Right ventricle myocardium inferior (tissue), 1 donor: ENCODE measurements at regions not wholly inside any gene's neighbourhood (a gene's known extent, or its start where the extent isn't known, plus 50 kb on each side); places are given as distances from the start of the nearest gene placed in this dataset.

Experiments used
- ATAC-seq: fragments of 200-7000 bp; cut with Tn5 transposase; one replicate; pipeline ENCODE4 v1.9.1; 2020; ENCODE audit warnings: mild to moderate bottlenecking, moderate library complexity
- DNase-seq: peaks from one replicate; pipeline ENCODE4 v3.0.0; 2021; ENCODE audit errors: missing footprints
- intact Hi-C: fragments of 100-400 bp; cut with DNase I; formaldehyde crosslinking; loops from one replicate; pipeline ENCODE4 v1.11.0; 2022
- donor health status: DM: no; HTN: yes; CAD: no; lungs with severe emphysema.

- no peak for ATAC-seq
- intact Hi-C loops: no loop called here
- no peak for DNase-seq
Observed at GRCh38 chr3:72115307-72115706, 330.4 kb upstream of the PROK2 start.

- intact Hi-C loops: no loop called here
- DNase-seq: no peak
- ATAC-seq: peak; percentile 15
Observed at GRCh38 chr3:72114773-72115172, 329.8 kb upstream of the PROK2 start.

- DNase-seq: no peak
- no peak for ATAC-seq
- intact Hi-C loops: no loop called here
Observed at GRCh38 chr3:72113964-72114363, 329.0 kb upstream of the PROK2 start.

GRCh38 chr3:72113564-72113963 is 328.6 kb upstream of the PROK2 start:
- no peak for DNase-seq
- no peak for ATAC-seq
- intact Hi-C loops: no loop called here

- DNase-seq: no peak
- ATAC-seq: no peak
- intact Hi-C loops: no loop called here
Observed at GRCh38 chr3:72112435-72112834, 327.5 kb upstream of the PROK2 start.

GRCh38 chr3:72111265-72112205 is 326.6 kb upstream of the PROK2 start:
- ATAC-seq (no peak), DNase-seq (no peak)
- intact Hi-C loops: no loop called here

- intact Hi-C loops: no loop called here
- ATAC-seq (peak; percentile 16), DNase-seq (no peak)
Observed at GRCh38 chr3:72109327-72110259, 324.6 kb upstream of the PROK2 start.

GRCh38 chr3:72105306-72105705 is 320.4 kb upstream of the PROK2 start:
- no peak for DNase-seq
- ATAC-seq: no peak
- intact Hi-C loops: no loop called here

GRCh38 chr3:72102112-72102616 is 317.2 kb upstream of the PROK2 start:
- DNase-seq: no peak
- ATAC-seq: peak; percentile 60
- intact Hi-C loops: no loop called here

GRCh38 chr3:72101494-72101893 is 316.5 kb upstream of the PROK2 start:
- ATAC-seq (no peak), DNase-seq (no peak)
- intact Hi-C loops: no loop called here

GRCh38 chr3:72100601-72101187 is 315.7 kb upstream of the PROK2 start:
- peak; percentile 85 for ATAC-seq
- peak; percentile 95 for DNase-seq
- intact Hi-C loops: no loop called here

GRCh38 chr3:72100080-72100511 is 315.1 kb upstream of the PROK2 start:
- no peak for ATAC-seq
- intact Hi-C loops: no loop called here
- DNase-seq: no peak

- ATAC-seq (no peak), DNase-seq (no peak)
- intact Hi-C loops: no loop called here
Observed at GRCh38 chr3:72099326-72100079, 314.6 kb upstream of the PROK2 start.

GRCh38 chr3:72097053-72097452 is 312.1 kb upstream of the PROK2 start:
- intact Hi-C loops: no loop called here
- no peak for DNase-seq
- no peak for ATAC-seq

- intact Hi-C loops: no loop called here
- DNase-seq: no peak
- no peak for ATAC-seq
Observed at GRCh38 chr3:72095521-72095920, 310.6 kb upstream of the PROK2 start.

- ATAC-seq: no peak
- intact Hi-C loops: no loop called here
Observed at GRCh38 chr3:72093992-72094334, 309.0 kb upstream of the PROK2 start.

GRCh38 chr3:72093270-72093991 is 308.5 kb upstream of the PROK2 start:
- intact Hi-C loops: no loop called here
- no peak for DNase-seq
- ATAC-seq: no peak

More at GRCh38 chr3:72093992-72094334, 309.0 kb upstream of the PROK2 start:
- DNase-seq: no peak

GRCh38 chr3:72092778-72093177 is 307.8 kb upstream of the PROK2 start:
- no peak for DNase-seq
- intact Hi-C loops: no loop called here
- ATAC-seq: no peak
